Retinal pigment epithelial cell (primary cell): ENCODE measurements at regions not wholly inside any gene's neighbourhood (a gene's known extent, or its start where the extent isn't known, plus 50 kb on each side); places are given as distances from the start of the nearest gene placed in this dataset.

ENCODE experiments used
- DNase-seq: peaks from one replicate; pipeline ENCODE4 v3.0.0-alpha.2; 2010; ENCODE audit warnings: low read depth
- H3K4me3 ChIP-seq: 2 replicates; pipeline ENCODE4 v1.5.1; 2011; ENCODE audit warnings: mild to moderate bottlenecking, low read length, control low read depth, moderate library complexity
- TF ChIP-seq, protein P1 (sequence below): conservative IDR thresholded peaks from 2 replicates; pipeline ENCODE4 v1.5.1; 2011; ENCODE audit warnings: low read depth, low read length, control low read depth, inconsistent platforms

DNA sequence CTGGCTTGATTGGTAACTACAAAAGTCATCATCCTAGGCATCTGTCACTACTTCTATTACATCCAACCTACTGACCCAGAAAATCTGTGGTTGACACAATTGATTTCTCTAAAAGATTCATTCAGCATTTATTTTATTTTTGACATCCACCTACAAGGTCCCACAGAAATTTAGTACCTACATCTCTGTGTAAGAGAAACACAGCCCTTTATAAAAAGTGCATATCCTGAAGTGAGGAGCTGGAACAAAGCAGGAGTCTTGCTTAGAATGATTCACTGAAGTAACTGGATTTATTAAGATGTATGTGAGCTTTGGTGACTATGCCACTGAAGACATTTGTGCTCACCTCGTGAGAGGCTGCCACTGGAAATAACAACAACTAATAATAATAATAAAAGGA, 391.0 kb downstream of the GPAT3 start:
- no peak for DNase-seq
- no peak overlapping the region for H3K4me3 ChIP-seq
- TF ChIP-seq, protein P1, sequence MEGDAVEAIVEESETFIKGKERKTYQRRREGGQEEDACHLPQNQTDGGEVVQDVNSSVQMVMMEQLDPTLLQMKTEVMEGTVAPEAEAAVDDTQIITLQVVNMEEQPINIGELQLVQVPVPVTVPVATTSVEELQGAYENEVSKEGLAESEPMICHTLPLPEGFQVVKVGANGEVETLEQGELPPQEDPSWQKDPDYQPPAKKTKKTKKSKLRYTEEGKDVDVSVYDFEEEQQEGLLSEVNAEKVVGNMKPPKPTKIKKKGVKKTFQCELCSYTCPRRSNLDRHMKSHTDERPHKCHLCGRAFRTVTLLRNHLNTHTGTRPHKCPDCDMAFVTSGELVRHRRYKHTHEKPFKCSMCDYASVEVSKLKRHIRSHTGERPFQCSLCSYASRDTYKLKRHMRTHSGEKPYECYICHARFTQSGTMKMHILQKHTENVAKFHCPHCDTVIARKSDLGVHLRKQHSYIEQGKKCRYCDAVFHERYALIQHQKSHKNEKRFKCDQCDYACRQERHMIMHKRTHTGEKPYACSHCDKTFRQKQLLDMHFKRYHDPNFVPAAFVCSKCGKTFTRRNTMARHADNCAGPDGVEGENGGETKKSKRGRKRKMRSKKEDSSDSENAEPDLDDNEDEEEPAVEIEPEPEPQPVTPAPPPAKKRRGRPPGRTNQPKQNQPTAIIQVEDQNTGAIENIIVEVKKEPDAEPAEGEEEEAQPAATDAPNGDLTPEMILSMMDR = no peak

DNA sequence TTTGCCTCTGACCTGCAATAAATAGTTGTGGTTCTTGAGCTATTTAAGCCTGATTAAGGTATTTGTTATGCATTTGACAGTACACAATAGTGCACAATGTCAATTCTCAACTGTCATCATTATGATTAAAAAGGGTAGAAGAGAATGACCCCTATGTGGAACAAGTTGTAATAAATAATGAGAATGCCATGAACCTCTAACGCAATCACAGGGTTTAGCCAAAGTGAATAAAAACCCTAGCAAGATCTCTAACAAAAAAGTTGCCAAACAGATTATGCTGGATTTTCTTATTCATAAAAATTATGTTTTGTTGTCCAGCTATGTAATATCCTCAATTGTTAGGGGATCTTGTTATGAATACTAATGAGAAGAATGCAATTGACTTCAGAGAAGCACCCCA, 387.4 kb downstream of the GPAT3 start:
- TF ChIP-seq, protein P1 = no peak
- H3K4me3 ChIP-seq = no peak overlapping the region
- DNase-seq = no peak

DNA sequence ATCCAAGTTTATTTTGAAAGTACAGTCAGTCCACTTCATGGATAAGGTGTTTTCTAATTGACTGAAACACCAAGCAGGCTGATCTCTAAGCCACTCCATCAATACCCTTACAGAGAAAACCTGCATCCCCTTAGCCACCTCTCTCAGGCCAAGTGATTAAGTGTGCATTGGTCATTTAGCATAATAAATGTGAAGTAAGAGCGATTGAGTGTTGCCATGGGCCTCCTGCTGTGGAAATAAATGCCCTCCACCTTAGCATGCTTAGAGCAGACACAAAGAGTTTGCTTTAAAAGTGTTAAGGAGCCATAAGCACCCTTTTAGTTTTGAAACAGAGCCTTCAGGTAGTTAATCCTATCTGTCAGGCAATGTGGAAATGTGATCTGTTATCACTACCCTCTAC, 386.5 kb downstream of the GPAT3 start:
- DNase-seq = no peak
- TF ChIP-seq, protein P1 = no peak
- no peak overlapping the region for H3K4me3 ChIP-seq

DNA sequence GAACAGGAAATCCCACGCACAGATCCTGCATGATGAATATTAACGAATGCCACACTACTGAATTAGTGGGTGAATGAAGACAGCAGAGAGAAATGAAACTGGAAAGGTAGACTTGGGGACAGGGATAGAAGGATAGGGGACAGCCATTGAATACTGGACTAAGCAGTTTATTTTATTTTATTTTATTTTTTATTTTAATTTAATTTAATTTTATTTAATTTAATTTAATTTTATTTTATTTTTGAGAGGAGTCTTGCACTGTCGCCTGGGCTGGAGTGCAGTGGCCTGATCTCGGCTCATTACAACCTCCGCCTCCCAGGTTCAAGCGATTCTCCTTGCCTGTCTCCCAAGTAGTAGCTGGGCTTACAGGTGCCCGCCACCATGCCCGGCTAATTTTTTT, 385.2 kb downstream of the GPAT3 start:
- H3K4me3 ChIP-seq = no peak overlapping the region
- no peak for DNase-seq
- TF ChIP-seq, protein P1 = no peak

DNA sequence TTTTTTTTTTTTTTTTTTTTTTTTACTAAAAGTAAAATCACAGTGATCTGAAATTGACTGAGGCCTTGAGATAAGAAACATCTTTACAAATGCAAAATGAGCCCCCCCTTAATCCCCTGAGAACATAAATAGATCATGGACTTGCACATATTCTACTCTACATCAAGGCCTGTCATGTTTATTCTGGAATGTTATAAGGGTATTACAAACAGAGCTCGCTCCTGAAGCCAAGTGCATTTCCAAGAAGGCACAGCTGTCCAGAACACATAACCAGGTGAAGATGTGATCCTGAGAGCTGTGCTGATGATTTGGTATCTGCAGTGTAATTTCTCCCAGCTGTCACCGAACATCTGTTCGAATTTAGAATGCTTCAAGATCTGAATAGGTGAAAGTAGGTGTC, 384.5 kb downstream of the GPAT3 start:
- H3K4me3 ChIP-seq = no peak overlapping the region
- DNase-seq = no peak
- TF ChIP-seq, protein P1 = no peak

DNA sequence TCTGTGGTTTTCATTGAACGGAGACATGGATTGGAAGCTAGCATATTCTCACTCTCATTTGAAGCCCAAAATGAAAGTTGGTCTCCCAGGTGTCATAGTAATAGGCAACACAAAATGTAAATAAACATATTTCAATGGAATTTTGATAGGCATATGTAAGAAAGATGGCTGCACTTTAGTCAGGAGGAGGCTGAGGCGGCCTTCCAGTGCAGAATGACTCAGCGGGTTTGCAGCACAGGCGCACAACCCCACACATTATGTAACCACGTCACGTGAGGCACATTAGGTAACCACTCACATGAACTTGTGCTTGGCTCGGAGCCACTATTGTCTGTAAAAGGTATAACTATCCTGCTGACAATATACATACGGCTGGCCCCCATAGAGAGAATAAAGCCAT, 381.7 kb downstream of the GPAT3 start:
- no peak for DNase-seq
- no peak overlapping the region for H3K4me3 ChIP-seq
- TF ChIP-seq, protein P1 = no peak

DNA sequence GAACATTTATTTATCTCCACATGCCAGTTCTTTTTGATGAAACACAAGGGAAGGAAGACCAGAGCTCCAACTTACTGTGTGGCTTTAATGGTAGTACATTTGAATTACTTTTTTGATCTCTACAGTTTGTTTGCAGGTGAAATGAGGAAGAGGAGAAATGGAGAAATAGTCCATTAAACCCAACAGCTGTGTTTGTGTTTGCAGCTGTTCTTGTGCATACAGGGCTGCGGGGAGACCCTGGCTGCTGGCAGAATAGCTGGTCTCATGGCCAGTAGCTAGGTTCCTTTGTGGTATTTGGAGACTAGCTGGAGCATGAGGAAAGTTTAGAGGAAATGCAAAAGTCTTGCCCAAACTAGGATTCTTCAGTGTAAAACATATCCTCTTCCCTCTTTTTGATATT, 374.8 kb downstream of the GPAT3 start:
- H3K4me3 ChIP-seq = no peak overlapping the region
- no peak for DNase-seq
- TF ChIP-seq, protein P1 = no peak
